Skeletal muscle satellite cell (primary cell): ENCODE measurements at regions not wholly inside any gene's neighbourhood (a gene's known extent, or its start where the extent isn't known, plus 50 kb on each side); places are given as distances from the start of the nearest gene placed in this dataset.
"Not testable (repeated sequence)": the region's sequence is repeated elsewhere in the genome, so short reads cannot be mapped to it uniquely, and the experiment has no call there.

Experiments
- H3K27me3 ChIP-seq: 2 replicates; pipeline ENCODE4 v1.7.0; 2013; ENCODE audit warnings: low read length; ENCODE audit not compliant: control insufficient read depth, insufficient read depth
- H3K36me3 ChIP-seq: 2 replicates; pipeline ENCODE4 v1.7.0; 2013; ENCODE audit warnings: mild to moderate bottlenecking, control low read depth, low read length; ENCODE audit not compliant: insufficient read depth
- H3K4me1 ChIP-seq: 2 replicates; pipeline ENCODE4 v1.7.0; 2013; ENCODE audit warnings: low read length; ENCODE audit not compliant: control insufficient read depth, insufficient read depth
- H3K4me2 ChIP-seq: 2 replicates; pipeline ENCODE4 v1.7.0; 2013; ENCODE audit warnings: mild to moderate bottlenecking, low read length
- H3K4me3 ChIP-seq: 2 replicates; pipeline ENCODE4 v1.7.0; 2013; ENCODE audit warnings: low read length
- H3K9ac ChIP-seq: 2 replicates; pipeline ENCODE4 v1.7.0; 2013; ENCODE audit warnings: mild to moderate bottlenecking, low read depth, low read length, moderate library complexity
- H3K9me3 ChIP-seq: replicated peaks from 2 replicates; pipeline ENCODE4 v1.7.0; 2013; ENCODE audit warnings: mild to moderate bottlenecking, control low read depth, low read length

GRCh38 chr18:22710673-22711191 lies 222.4 kb upstream of the RBBP8 start:
- no peaks in the 10 kb centered on the region for H3K36me3 ChIP-seq
- peak overlapping the region; percentile 74 for H3K4me2 ChIP-seq
- H3K9me3 ChIP-seq = no peaks in the 10 kb centered on the region
- peak overlapping the region; percentile 60 for H3K4me3 ChIP-seq
- peaks cover 3% of the 10 kb centered on the region for H3K4me1 ChIP-seq
- no peaks in the 10 kb centered on the region for H3K27me3 ChIP-seq
- H3K9ac ChIP-seq = no peak overlapping the region

DNA sequence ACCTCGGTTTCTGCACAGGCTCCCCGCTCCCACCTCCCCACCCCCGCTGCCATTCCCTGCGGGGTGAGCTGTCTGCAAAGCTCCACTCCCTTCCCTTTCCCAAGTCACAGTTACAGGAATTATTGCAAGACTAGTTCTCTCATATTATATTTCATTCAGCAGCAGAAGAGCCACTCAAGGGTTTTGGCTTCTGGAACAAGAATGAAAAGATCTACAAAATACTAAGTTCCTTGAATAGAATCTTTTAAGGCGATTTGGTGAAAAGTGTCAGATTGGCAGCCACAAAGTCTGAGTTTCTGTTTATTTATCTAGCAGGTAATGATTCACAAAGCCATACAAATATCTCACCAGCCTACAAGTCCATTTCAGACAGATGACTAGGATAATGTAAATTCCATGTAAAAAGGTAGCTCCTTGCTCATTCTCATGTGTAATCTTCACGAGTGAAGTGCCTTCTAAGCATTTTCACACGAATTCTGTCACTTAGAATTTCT lies 221.9 kb upstream of the RBBP8 start:
- Histone ChIP-seq H3K9ac (no peak overlapping the region), H3K4me2 (peak overlapping the region; percentile 74), H3K4me3 (peak overlapping the region; percentile 60), H3K36me3 (no peaks in the 10 kb centered on the region), H3K4me1 (peaks cover 3% of the 10 kb centered on the region), H3K9me3 (no peaks in the 10 kb centered on the region), H3K27me3 (no peaks in the 10 kb centered on the region)

GRCh38 chr18:22713511-22713910 lies 219.6 kb upstream of the RBBP8 start:
- H3K4me1 ChIP-seq = peaks cover 3% of the 10 kb centered on the region
- no peak overlapping the region for H3K4me2 ChIP-seq
- no peaks in the 10 kb centered on the region for H3K27me3 ChIP-seq
- H3K4me3 ChIP-seq = no peak overlapping the region
- no peaks in the 10 kb centered on the region for H3K36me3 ChIP-seq
- H3K9ac ChIP-seq = no peak overlapping the region
- H3K9me3 ChIP-seq = no peaks in the 10 kb centered on the region

- not testable (repeated sequence) for H3K9ac ChIP-seq, H3K36me3 ChIP-seq, H3K27me3 ChIP-seq, H3K4me3 ChIP-seq, H3K4me2 ChIP-seq, H3K9me3 ChIP-seq, H3K4me1 ChIP-seq
Observed at GRCh38 chr18:22717536-22717935, 215.6 kb upstream of the RBBP8 start.

- H3K4me1 ChIP-seq = no peaks in the 10 kb centered on the region
- H3K36me3 ChIP-seq = no peaks in the 10 kb centered on the region
- H3K4me2 ChIP-seq = no peak overlapping the region
- no peaks in the 10 kb centered on the region for H3K9me3 ChIP-seq
- H3K9ac ChIP-seq = no peak overlapping the region
- H3K4me3 ChIP-seq = no peak overlapping the region
- H3K27me3 ChIP-seq = peaks cover 3% of the 10 kb centered on the region
Observed at GRCh38 chr18:22723221-22723620, 209.9 kb upstream of the RBBP8 start.

DNA sequence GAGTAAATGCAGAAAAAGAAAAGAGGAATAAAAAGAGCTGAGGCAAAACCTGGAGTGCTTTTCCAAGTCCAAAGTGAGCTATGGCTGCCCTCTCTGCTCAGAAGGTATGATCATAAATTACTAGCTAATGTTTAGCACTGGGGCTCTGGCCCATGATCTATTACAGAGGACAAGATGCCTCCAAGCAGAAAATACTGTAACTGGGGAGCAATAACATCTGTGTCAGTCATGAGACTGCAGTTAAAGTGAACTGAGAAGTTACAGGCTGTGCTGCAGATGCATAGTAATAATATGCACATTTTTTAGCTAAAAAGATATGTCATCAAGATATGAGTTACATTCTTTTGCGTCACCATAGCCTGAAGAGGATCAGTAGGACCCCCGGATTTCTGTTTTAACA lies 209.4 kb upstream of the RBBP8 start:
- Histone ChIP-seq H3K9me3 (no peaks in the 10 kb centered on the region), H3K4me1 (no peaks in the 10 kb centered on the region), H3K27me3 (peaks cover 3% of the 10 kb centered on the region), H3K4me2 (no peak overlapping the region), H3K4me3 (no peak overlapping the region), H3K36me3 (no peaks in the 10 kb centered on the region), H3K9ac (no peak overlapping the region)

GRCh38 chr18:22726469-22726868 lies 206.7 kb upstream of the RBBP8 start:
- no peak overlapping the region for H3K4me2 ChIP-seq
- H3K9ac ChIP-seq = no peak overlapping the region
- H3K4me1 ChIP-seq = no peaks in the 10 kb centered on the region
- no peaks in the 10 kb centered on the region for H3K9me3 ChIP-seq
- H3K36me3 ChIP-seq = no peaks in the 10 kb centered on the region
- peaks cover 3% of the 10 kb centered on the region for H3K27me3 ChIP-seq
- H3K4me3 ChIP-seq = no peak overlapping the region

- Histone ChIP-seq H3K9ac (no peak overlapping the region), H3K9me3 (no peaks in the 10 kb centered on the region), H3K4me2 (no peak overlapping the region), H3K27me3 (peaks cover 6% of the 10 kb centered on the region), H3K4me1 (no peaks in the 10 kb centered on the region), H3K4me3 (no peak overlapping the region), H3K36me3 (no peaks in the 10 kb centered on the region)
Observed at GRCh38 chr18:22728016-22728415, 205.1 kb upstream of the RBBP8 start.

GRCh38 chr18:22728481-22729105 lies 204.5 kb upstream of the RBBP8 start:
- Histone ChIP-seq H3K27me3 (peaks cover 3% of the 10 kb centered on the region), H3K9ac (no peak overlapping the region), H3K4me2 (no peak overlapping the region)

DNA sequence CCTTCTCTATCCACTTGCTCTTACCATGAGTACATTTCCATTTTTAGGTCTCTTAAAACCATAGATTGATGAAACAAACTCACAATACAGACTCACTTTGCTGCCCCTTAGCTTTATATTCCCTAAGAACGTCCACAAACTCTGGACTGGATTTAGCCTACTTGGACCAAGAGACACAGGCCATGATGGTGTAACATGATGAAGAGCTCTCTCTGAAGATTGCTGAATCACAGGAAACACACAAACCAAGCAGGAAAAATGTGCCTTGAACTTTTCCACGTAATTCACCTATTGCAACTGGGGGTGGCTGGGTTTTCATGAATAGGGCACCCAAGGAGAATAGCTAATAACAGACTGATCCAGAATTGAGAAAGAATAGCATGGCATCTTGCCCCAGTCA lies 201.7 kb upstream of the RBBP8 start:
- no peak overlapping the region for H3K9ac ChIP-seq
- no peak overlapping the region for H3K4me3 ChIP-seq
- H3K9me3 ChIP-seq = no peaks in the 10 kb centered on the region
- no peak overlapping the region for H3K4me2 ChIP-seq
- H3K4me1 ChIP-seq = no peaks in the 10 kb centered on the region
- H3K27me3 ChIP-seq = peaks cover 11% of the 10 kb centered on the region
- no peaks in the 10 kb centered on the region for H3K36me3 ChIP-seq

More at GRCh38 chr18:22728481-22729105, 204.5 kb upstream of the RBBP8 start:
- Histone ChIP-seq H3K36me3 (no peaks in the 10 kb centered on the region), H3K9me3 (no peaks in the 10 kb centered on the region), H3K4me3 (no peak overlapping the region), H3K4me1 (no peaks in the 10 kb centered on the region)

DNA sequence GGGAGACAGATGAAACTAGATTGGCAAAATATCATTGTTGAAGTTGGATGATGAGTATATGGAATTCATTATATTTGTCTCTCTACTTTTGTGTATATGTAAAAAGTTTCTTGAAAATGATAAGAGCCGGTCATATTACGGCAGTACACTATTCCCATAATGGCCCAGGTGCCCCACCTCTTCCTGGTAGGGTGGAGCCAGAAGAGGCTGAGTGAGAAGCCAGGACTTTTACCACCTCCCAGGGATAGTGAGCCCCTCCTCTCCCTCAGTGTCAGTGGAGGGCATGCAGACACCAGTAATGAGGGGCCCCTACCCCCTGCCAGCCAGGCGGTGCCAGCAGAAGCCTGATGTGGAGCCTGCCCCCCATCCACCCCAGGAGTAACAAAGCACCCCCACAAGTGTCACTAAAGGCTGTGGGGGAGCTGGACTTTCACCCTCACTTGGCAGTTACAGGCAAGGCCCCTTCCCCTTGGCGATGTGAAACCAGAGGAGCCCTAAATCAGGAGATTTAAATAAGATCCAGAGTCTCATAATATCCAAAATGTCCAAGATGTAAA lies 198.9 kb upstream of the RBBP8 start:
- Histone ChIP-seq H3K4me2 (no peak overlapping the region), H3K9ac (no peak overlapping the region), H3K36me3 (no peaks in the 10 kb centered on the region), H3K9me3 (no peaks in the 10 kb centered on the region), H3K4me3 (no peak overlapping the region), H3K27me3 (peaks cover 11% of the 10 kb centered on the region), H3K4me1 (no peaks in the 10 kb centered on the region)
